Lower leg skin (tissue), 4 donors: ENCODE measurements at regions not wholly inside any gene's neighbourhood (a gene's known extent, or its start where the extent isn't known, plus 50 kb on each side); places are given as distances from the start of the nearest gene placed in this dataset.

Experiments used
- DNase-seq, 2 donors: peaks; one replicate each; pipeline ENCODE4 v3.0.0-alpha.2; 2019; ENCODE audit warnings: low spot score in 2 of 2
- H3K4me3 ChIP-seq: fragments of 200-600 bp; sonication (generic); 2 replicates; pipeline ENCODE4 v1.5.1; 2017; ENCODE audit warnings: mild to moderate bottlenecking, low read depth; ENCODE audit not compliant: poor library complexity, severe bottlenecking
- CTCF ChIP-seq, 3 donors: fragments of 450-650 bp; IDR thresholded peaks; one replicate each; pipeline ENCODE4 v1.5.1; 2016; ENCODE audit warnings: antibody characterized with exemption in 3 of 3, mild to moderate bottlenecking in 3 of 3, moderate library complexity in 2 of 3
- POLR2A ChIP-seq, 2 donors: fragments of 450-650 bp; IDR thresholded peaks; one replicate each; pipeline ENCODE4 v1.6.1; 2016 to 2017; ENCODE audit warnings: antibody characterized with exemption in 2 of 2, mild to moderate bottlenecking in 1 of 2, moderate library complexity in 1 of 2
- WGBS, 2 donors: methylation state at CpG; one replicate each; pipeline ENCODE4 v1.1.5; 2018; 5-methylcytosine and 5-hydroxymethylcytosine counted together
- intact Hi-C: fragments of 100-400 bp; cut with DNase I; formaldehyde crosslinking; loops from one replicate; pipeline ENCODE4 v1.15.0; 2023; ENCODE audit warnings: low total_unique reads

GRCh38 chr7:156389116-156389692 lies 251.4 kb upstream of the RNF32 start:
- TF ChIP-seq CTCF (IDR thresholded peaks at IDR 0.05) = no peak
- no peak for TF ChIP-seq POLR2A (IDR thresholded peaks at IDR 0.05)
- WGBS, 2 donors = 86 to 91% methylated on average over 24 of the region's 24 CpGs
- DNase-seq = no peak
- intact Hi-C loops = no loop called here
- no peak overlapping the region for H3K4me3 ChIP-seq

- intact Hi-C loops = no loop called here
- no peak overlapping the region for H3K4me3 ChIP-seq
- 11 to 13% methylated on average over 6 of the region's 6 CpGs for WGBS, 2 donors
- TF ChIP-seq CTCF (IDR thresholded peaks at IDR 0.05) (no peak), POLR2A (IDR thresholded peaks at IDR 0.05) (no peak)
- no peak for DNase-seq
Observed at GRCh38 chr7:156386097-156386496, 254.5 kb upstream of the RNF32 start.

- no peak for TF ChIP-seq POLR2A (IDR thresholded peaks at IDR 0.05)
- no peak for TF ChIP-seq CTCF (IDR thresholded peaks at IDR 0.05)
- intact Hi-C loops = no loop called here
- DNase-seq = no peak
- H3K4me3 ChIP-seq = no peak overlapping the region
- 91 to 97% methylated on average over 14 of the region's 14 CpGs for WGBS, 2 donors
Observed at GRCh38 chr7:156384706-156385105, 255.9 kb upstream of the RNF32 start.

- intact Hi-C loops = no loop called here
- H3K4me3 ChIP-seq = no peak overlapping the region
- WGBS, 2 donors = 63 to 64% methylated on average over 4 of the region's 4 CpGs
- DNase-seq = no peak
- no peak for TF ChIP-seq POLR2A (IDR thresholded peaks at IDR 0.05)
- no peak for TF ChIP-seq CTCF (IDR thresholded peaks at IDR 0.05)
Observed at GRCh38 chr7:156383526-156383925, 257.0 kb upstream of the RNF32 start.

GRCh38 chr7:156380261-156380660 lies 260.3 kb upstream of the RNF32 start:
- H3K4me3 ChIP-seq = no peak overlapping the region
- TF ChIP-seq CTCF (IDR thresholded peaks at IDR 0.05) (no peak), POLR2A (IDR thresholded peaks at IDR 0.05) (no peak)
- WGBS, 2 donors = 58 to 59% methylated on average over 4 of the region's 4 CpGs
- no peak for DNase-seq
- intact Hi-C loops = no loop called here
